Small intestine (tissue), 7 donors: ENCODE measurements at regions not wholly inside any gene's neighbourhood (a gene's known extent, or its start where the extent isn't known, plus 50 kb on each side); places are given as distances from the start of the nearest gene placed in this dataset.

Source experiments
- DNase-seq, 2 donors: peaks; one replicate each; pipeline versions ENCODE4 v3.0.0 to v3.0.0-alpha.2; 2013
- FAIRE-seq: peaks from 2 replicates; lab custom pipeline; 2012; peaks lifted over from hg19 to GRCh38; lab: Jason Lieb, UNC
- H3K27ac ChIP-seq, 3 donors: one replicate each; pipeline ENCODE4 v1.5.1; 2013; ENCODE audit warnings: low read length in 2 of 3, mild to moderate bottlenecking in 2 of 3, control low read depth in 1 of 3, inconsistent platforms in 1 of 3, low read depth in 1 of 3, moderate library complexity in 1 of 3
- H3K27me3 ChIP-seq, 3 donors: one replicate each; pipeline ENCODE4 v1.6.1; 2013; ENCODE audit warnings: low read length in 3 of 3, inconsistent platforms in 1 of 3; ENCODE audit not compliant: control insufficient read depth in 3 of 3, insufficient read depth in 3 of 3
- H3K36me3 ChIP-seq, 3 donors: one replicate each; pipeline ENCODE4 v1.6.1; 2013; ENCODE audit warnings: low read length in 3 of 3, inconsistent platforms in 1 of 3, low read depth in 1 of 3, mild to moderate bottlenecking in 1 of 3, moderate library complexity in 1 of 3; ENCODE audit not compliant: control insufficient read depth in 3 of 3, insufficient read depth in 2 of 3
- H3K4me1 ChIP-seq, 3 donors: one replicate each; pipeline ENCODE4 v1.6.1; 2013; ENCODE audit warnings: low read length in 2 of 3, inconsistent platforms in 1 of 3, low read depth in 1 of 3, mild to moderate bottlenecking in 1 of 3, moderate library complexity in 1 of 3; ENCODE audit not compliant: control insufficient read depth in 3 of 3, insufficient read depth in 2 of 3
- H3K4me3 ChIP-seq, 3 donors: one replicate each; pipeline ENCODE4 v1.5.1; 2013; ENCODE audit warnings: low read length in 3 of 3, control low read depth in 1 of 3, inconsistent platforms in 1 of 3, low read depth in 1 of 3, mild to moderate bottlenecking in 1 of 3, moderate library complexity in 1 of 3
- H3K9me3 ChIP-seq, 2 donors: one replicate each; pipeline ENCODE4 v1.6.1; 2013; ENCODE audit warnings: low read depth in 1 of 2, low read length in 1 of 2; ENCODE audit not compliant: control insufficient read depth in 2 of 2, insufficient read depth in 1 of 2
- WGBS, 3 donors: extraction: QIAGEN DNeasy Blood & Tissue Kit; methylation state at CpG; one replicate each; pipeline ENCODE4 v1.1.7; 2013; 5-methylcytosine and 5-hydroxymethylcytosine counted together
- donor health status: healthy with polysubstance abuse.
- donor health status: control.
- donor health status: control.
- donor health status: Bipolar disorder and iron deficiency.
- donor health status: healthy.

DNA sequence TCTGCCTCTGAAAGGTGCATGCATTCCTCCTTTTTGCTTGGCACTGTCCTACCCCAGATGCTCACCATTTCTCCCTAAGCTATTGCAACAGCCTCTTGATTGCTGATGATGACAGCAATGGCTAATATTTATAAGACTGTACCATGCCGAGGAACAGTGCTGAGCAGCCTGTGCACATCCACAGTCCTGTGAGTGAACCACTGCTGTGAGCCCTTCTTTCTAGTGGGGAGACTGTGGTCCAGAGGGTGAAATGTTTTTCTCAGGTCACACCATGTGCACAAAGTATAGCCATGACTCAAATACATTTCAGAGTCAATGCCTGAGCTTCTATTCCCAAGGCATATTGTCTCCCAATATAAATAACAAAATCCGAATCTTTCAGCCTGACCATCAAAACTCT, 231.2 kb upstream of the LRTM1 start:
- Histone ChIP-seq H3K36me3 (no peaks in the 10 kb centered on the region), H3K4me3 (no peak overlapping the region), H3K4me1 (no peaks in the 10 kb centered on the region), H3K27ac (no peak overlapping the region), H3K9me3 (no peaks in the 10 kb centered on the region), H3K27me3 (no peaks in the 10 kb centered on the region)
- no peak for FAIRE-seq
- no peak for DNase-seq
- WGBS, 3 donors, result 80 to 89% (median 84%) methylated on average over 2 of the region's 2 CpGs

DNA sequence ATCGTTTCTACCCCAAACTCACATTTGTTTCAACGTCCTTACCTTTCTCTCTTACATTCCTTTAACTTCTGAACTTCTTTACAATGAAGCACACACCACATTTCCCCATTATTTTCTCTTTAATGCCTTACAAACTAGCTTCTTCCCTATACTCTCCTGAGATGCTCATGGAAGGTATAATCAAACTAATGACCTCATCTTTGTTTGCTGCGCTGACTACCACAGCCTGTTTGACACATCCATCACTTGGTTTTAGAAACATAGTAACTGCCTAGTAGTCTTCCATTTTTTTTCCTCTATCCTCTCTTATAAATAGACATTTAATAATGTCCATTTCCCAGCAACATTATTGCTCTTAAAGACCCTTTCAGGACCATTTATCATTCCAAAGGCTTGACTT, 230.5 kb upstream of the LRTM1 start:
- H3K27me3 ChIP-seq, result no peaks in the 10 kb centered on the region
- no peaks in the 10 kb centered on the region for H3K36me3 ChIP-seq
- DNase-seq (no peak), FAIRE-seq (no peak)
- WGBS, 3 donors, result 41 to 71% (median 45%) methylated on average over 3 of the region's 3 CpGs
- no peaks in the 10 kb centered on the region for H3K9me3 ChIP-seq
- no peak overlapping the region for H3K4me3 ChIP-seq
- no peaks in the 10 kb centered on the region for H3K4me1 ChIP-seq
- no peak overlapping the region for H3K27ac ChIP-seq

DNA sequence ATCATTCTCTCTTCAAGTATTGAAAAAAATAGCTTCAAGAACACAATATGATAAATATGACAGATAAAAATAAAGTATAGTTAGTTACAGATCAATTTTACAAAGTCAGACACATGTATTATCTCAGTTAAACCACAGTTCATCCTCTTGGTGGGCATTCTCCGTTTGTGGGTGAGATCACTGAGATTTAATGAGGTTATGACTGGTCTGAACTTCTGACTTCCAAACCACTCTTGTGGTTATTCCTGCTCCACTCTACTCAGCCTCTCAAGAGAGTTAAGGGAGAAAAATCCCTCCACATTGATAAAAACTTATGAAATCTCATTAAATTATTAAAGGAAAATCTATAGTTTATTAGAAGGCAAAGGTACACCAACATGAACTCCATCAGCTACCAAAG, 229.9 kb upstream of the LRTM1 start:
- H3K4me1 ChIP-seq, result no peaks in the 10 kb centered on the region
- no peak overlapping the region for H3K27ac ChIP-seq
- WGBS, 3 donors, result 62 to 78% (median 70%) methylated on average over 1 of the region's 1 CpG
- no peaks in the 10 kb centered on the region for H3K9me3 ChIP-seq
- H3K36me3 ChIP-seq, result no peaks in the 10 kb centered on the region
- no peaks in the 10 kb centered on the region for H3K27me3 ChIP-seq
- FAIRE-seq (no peak), DNase-seq (no peak)
- no peak overlapping the region for H3K4me3 ChIP-seq

DNA sequence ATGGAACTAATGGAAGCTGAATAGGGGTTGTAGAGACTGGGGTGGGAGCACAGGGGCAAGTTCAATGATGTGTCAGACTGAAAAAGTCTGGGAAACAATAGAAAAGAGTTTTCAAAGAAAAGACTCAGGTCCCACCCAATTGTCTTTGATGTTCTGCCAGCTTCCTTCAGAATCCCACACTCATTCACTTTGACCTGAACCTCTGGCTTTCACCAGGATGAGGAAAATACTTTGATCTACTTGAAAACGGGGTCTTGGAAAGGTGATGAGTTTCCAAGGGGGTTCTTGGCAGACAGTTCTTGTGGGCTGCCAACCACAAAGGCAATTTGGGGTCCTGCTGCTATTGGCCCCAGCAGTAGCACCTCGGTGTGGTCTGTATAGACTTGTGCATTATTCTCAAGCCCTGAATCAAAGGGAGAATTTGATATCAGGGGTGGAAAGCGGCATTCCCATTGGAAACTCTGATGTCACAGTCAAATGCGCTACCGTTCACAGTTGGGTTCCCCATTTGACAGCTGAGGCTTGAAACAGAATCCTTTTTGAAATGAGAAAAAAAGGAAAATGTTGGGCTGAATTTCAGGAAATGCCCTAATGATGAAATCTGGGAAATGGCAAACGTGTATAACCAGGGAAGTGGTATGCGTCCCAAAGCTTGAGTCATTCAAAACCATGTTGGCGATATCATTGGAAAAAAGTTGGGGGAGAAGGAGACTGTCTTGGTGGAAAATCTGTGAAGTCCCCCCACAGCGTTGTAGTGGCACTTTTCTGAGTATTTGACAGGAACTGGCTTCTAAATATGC, 229.2 kb upstream of the LRTM1 start:
- H3K4me3 ChIP-seq, result no peak overlapping the region
- H3K27me3 ChIP-seq, result no peaks in the 10 kb centered on the region
- no peaks in the 10 kb centered on the region for H3K9me3 ChIP-seq
- FAIRE-seq, result no peak
- H3K4me1 ChIP-seq, result no peaks in the 10 kb centered on the region
- WGBS, 3 donors, result 73 to 84% (median 78%) methylated on average over 9 of the region's 9 CpGs
- no peak for DNase-seq
- H3K36me3 ChIP-seq, result no peaks in the 10 kb centered on the region
- H3K27ac ChIP-seq, result no peak overlapping the region

DNA sequence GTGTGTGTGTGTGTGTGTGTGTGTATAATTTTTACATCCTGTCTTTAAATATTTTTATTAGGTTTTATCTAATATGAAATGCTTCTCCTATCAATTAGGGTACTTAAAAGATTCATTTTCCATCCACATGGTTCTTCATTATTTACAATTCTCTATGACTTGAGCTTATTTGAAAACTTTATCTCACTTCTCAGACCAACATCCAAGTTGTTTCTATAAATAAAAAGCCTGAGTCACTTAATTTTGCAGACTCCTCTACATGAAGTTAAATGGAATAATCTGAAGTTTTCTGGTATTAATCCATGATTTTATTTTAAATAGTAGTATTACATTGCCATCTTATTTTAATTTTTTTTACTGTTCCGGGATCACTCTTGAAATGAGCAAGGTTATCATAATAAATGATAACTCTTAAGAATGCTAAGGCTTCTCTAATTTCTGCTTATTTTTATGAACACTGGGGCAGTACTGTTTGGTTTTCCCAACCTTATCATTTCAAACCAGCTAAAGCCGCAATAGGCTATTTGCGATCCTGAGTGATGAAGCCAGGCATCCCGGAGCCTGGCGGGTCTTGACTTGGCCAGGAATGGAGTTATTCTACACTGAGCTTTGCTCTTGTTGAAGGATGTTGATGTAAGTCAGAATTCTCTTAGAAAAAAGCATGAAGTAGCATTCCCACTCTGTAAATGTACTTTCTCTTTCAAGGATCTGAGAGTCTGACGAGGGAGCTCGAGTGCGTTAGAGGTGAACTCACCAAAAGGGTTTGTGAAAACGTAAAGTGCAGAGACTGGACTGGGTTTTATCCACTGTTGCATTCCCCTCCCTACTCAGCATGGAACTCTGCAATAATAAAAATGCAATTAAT, 220.2 kb upstream of the LRTM1 start:
- H3K4me1 ChIP-seq, result no peaks in the 10 kb centered on the region
- H3K4me3 ChIP-seq, result no peak overlapping the region

DNA sequence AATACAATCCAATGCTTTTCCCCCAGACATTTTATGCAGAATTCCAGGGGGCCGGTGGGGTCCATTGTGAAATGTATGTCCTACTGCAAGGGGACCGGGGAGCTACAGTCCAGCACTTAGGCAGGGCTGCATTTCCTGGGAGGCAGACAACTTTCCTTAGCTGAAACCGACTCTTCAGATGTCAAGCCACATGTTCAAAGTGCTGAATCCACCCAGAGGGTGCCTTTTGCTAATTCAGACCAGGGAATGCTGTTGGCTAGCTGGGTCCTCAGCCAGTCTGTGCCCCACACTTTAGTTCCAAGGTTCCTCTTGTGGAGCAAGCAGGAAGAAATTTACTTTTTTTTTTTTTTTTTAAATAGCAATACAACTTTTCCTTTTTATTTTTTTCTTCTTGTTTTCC, 219.5 kb upstream of the LRTM1 start:
- H3K27me3 ChIP-seq, result peaks cover 0 to 2% (median 0%) of the 10 kb centered on the region in 3 donors
- FAIRE-seq (no peak), DNase-seq (no peak)
- H3K4me3 ChIP-seq, result no peak overlapping the region
- H3K27ac ChIP-seq, result no peak overlapping the region
- H3K9me3 ChIP-seq, result no peaks in the 10 kb centered on the region
- 69 to 79% (median 76%) methylated on average over 3 of the region's 3 CpGs for WGBS, 3 donors
- no peaks in the 10 kb centered on the region for H3K4me1 ChIP-seq
- no peaks in the 10 kb centered on the region for H3K36me3 ChIP-seq

More for the DNA sequence above, 220.2 kb upstream of the LRTM1 start:
- H3K27ac ChIP-seq, result no peak overlapping the region
- no peak for FAIRE-seq
- WGBS, 3 donors, result 55 to 71% (median 62%) methylated on average over 9 of the region's 9 CpGs
- no peaks in the 10 kb centered on the region for H3K36me3 ChIP-seq
- peaks cover 0 to under 1% (median 0%) of the 10 kb centered on the region in 3 donors for H3K27me3 ChIP-seq
- H3K9me3 ChIP-seq, result no peaks in the 10 kb centered on the region
- DNase-seq, result no peak

DNA sequence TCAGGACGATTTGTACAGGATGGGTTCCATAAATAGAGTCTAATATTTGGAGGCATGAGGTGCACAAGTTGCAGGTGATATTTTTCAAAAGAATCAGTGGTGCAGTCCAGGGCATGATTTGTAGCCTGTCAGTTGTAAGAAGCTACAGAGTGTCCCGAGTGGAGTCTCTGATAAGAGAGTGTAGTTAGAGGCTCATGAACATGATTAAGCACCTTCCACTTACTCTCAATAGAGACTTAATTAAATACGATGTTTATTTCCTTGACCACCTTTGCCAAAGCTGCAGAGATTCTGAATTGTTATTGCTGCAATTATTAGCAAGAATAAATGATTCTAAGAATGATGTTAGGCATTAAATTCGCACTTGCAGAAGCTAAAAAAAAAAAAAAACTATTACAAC, 218.4 kb upstream of the LRTM1 start:
- Histone ChIP-seq H3K27ac (no peak overlapping the region), H3K27me3 (peaks cover 0 to 2% (median 0%) of the 10 kb centered on the region in 3 donors), H3K36me3 (no peaks in the 10 kb centered on the region), H3K4me3 (no peak overlapping the region), H3K9me3 (no peaks in the 10 kb centered on the region), H3K4me1 (no peaks in the 10 kb centered on the region)
- FAIRE-seq (no peak), DNase-seq (no peak)
- 42 to 65% (median 55%) methylated on average over 4 of the region's 4 CpGs for WGBS, 3 donors

DNA sequence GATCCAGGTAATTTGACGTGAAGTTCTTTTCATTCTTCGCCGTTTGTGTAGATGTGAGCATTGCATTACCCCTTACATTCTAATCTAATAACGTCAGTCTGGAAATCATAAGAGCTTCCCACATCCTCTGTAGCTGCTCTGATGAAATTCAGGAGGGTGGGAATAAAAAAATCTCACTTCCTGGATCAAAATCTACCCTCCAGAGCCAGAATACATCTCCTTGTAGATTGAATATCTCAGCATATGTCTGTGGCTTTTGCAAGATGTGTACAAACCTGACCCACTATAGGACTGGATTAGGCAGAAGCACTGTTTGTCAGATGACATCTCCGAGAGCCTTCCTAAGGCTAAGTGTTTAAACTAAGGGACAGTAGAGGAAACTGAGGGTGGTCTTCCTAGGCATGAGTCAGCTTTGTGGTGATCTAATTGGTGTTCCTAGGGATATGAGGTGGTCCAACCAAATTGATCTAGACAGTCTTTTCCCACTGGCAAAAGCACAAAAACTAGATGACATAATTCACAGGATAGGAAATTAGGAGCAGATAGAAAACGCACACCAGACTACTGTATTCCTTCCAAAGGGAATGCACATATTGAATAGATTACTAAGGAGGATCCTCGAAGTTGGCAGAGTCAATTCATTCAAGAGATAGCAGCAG, 216.3 kb upstream of the LRTM1 start:
- no peaks in the 10 kb centered on the region for H3K4me1 ChIP-seq
- no peak for FAIRE-seq
- DNase-seq, result no peak
- H3K27ac ChIP-seq, result no peak overlapping the region
- peaks cover 0 to 2% (median 0%) of the 10 kb centered on the region in 3 donors for H3K27me3 ChIP-seq
- no peak overlapping the region for H3K4me3 ChIP-seq
- H3K36me3 ChIP-seq, result no peaks in the 10 kb centered on the region
- 68 to 74% (median 69%) methylated on average over 7 of the region's 7 CpGs for WGBS, 3 donors
- H3K9me3 ChIP-seq, result no peaks in the 10 kb centered on the region
